ENCODE measurements at regions not wholly inside any gene's neighbourhood (a gene's known extent, or its start where the extent isn't known, plus 50 kb on each side); places are given as distances from the start of the nearest gene placed in this dataset.
"Not testable (repeated sequence)": the region's sequence is repeated elsewhere in the genome, so short reads cannot be mapped to it uniquely, and the experiment has no call there.

- Mint-ChIP-seq H3K9me3 (ENCODE audit: low read depth, unreplicated experiment) (peaks cover 5% of the 10 kb centered on the region), H3K27me3 (ENCODE audit: unreplicated experiment) (no peaks in the 10 kb centered on the region), H3K4me1 (ENCODE audit: low read depth, unreplicated experiment) (no peaks in the 10 kb centered on the region), H3K36me3 (ENCODE audit: insufficient read depth, unreplicated experiment) (no peaks in the 10 kb centered on the region), H3K27ac (ENCODE audit: unreplicated experiment) (no peak overlapping the region), H3K4me3 (ENCODE audit: low read depth, unreplicated experiment) (no peak overlapping the region)
- CTCF ChIA-PET = no interaction called here
- no TSS peak for BruUV-seq (replicated peaks)
- intact Hi-C loops (cut with micrococcal nuclease; ENCODE audit: unreplicated experiment) = no loop called here
- no peak for DNase-seq
- TF ChIP-seq CTCF (IDR thresholded peaks at IDR 0.05; ENCODE audit: unreplicated experiment) = no peak
Observed at GRCh38 chrX:848386-848785, 217.8 kb downstream of the SHOX start.

GRCh38 chrX:843306-843705 lies 212.7 kb downstream of the SHOX start:
- H3K4me1 Mint-ChIP-seq (ENCODE audit: low read depth, unreplicated experiment) = no peaks in the 10 kb centered on the region
- intact Hi-C loops (cut with micrococcal nuclease; ENCODE audit: unreplicated experiment) = no loop called here

GRCh38 chrX:840556-840955 lies 210.0 kb downstream of the SHOX start:
- H3K27ac Mint-ChIP-seq (ENCODE audit: unreplicated experiment) = no peak overlapping the region
- H3K9me3 Mint-ChIP-seq (ENCODE audit: low read depth, unreplicated experiment) = peaks cover 3% of the 10 kb centered on the region
- H3K27me3 Mint-ChIP-seq (ENCODE audit: unreplicated experiment) = no peaks in the 10 kb centered on the region
- H3K36me3 Mint-ChIP-seq (ENCODE audit: insufficient read depth, unreplicated experiment) = no peaks in the 10 kb centered on the region
- no peak for DNase-seq
- no peaks in the 10 kb centered on the region for H3K4me1 Mint-ChIP-seq (ENCODE audit: low read depth, unreplicated experiment)
- no peak overlapping the region for H3K4me3 Mint-ChIP-seq (ENCODE audit: low read depth, unreplicated experiment)
- intact Hi-C loops (cut with micrococcal nuclease; ENCODE audit: unreplicated experiment) = no loop called here
- CTCF ChIA-PET = no interaction called here
- BruUV-seq (replicated peaks) = no TSS peak
- no peak for TF ChIP-seq CTCF (IDR thresholded peaks at IDR 0.05; ENCODE audit: unreplicated experiment)

More at GRCh38 chrX:843306-843705, 212.7 kb downstream of the SHOX start:
- Mint-ChIP-seq H3K4me3 (ENCODE audit: low read depth, unreplicated experiment) (no peak overlapping the region), H3K36me3 (ENCODE audit: insufficient read depth, unreplicated experiment) (no peaks in the 10 kb centered on the region), H3K9me3 (ENCODE audit: low read depth, unreplicated experiment) (peaks cover 3% of the 10 kb centered on the region), H3K27ac (ENCODE audit: unreplicated experiment) (no peak overlapping the region), H3K27me3 (ENCODE audit: unreplicated experiment) (no peaks in the 10 kb centered on the region)
- BruUV-seq (replicated peaks) = no TSS peak
- CTCF ChIA-PET = no interaction called here
- no peak for TF ChIP-seq CTCF (IDR thresholded peaks at IDR 0.05; ENCODE audit: unreplicated experiment)
- DNase-seq = no peak

GRCh38 chrX:838666-839065 lies 208.1 kb downstream of the SHOX start:
- DNase-seq; H3K9me3 Mint-ChIP-seq (ENCODE audit: low read depth, unreplicated experiment); H3K27ac Mint-ChIP-seq (ENCODE audit: unreplicated experiment); H3K4me1 Mint-ChIP-seq (ENCODE audit: low read depth, unreplicated experiment); H3K27me3 Mint-ChIP-seq (ENCODE audit: unreplicated experiment); intact Hi-C loops (cut with micrococcal nuclease; ENCODE audit: unreplicated experiment); BruUV-seq (replicated peaks); CTCF ChIA-PET; H3K36me3 Mint-ChIP-seq (ENCODE audit: insufficient read depth, unreplicated experiment); H3K4me3 Mint-ChIP-seq (ENCODE audit: low read depth, unreplicated experiment): not testable (repeated sequence)

GRCh38 chrX:835857-836256 lies 205.3 kb downstream of the SHOX start:
- DNase-seq; H3K9me3 Mint-ChIP-seq (ENCODE audit: low read depth, unreplicated experiment); CTCF ChIA-PET; H3K36me3 Mint-ChIP-seq (ENCODE audit: insufficient read depth, unreplicated experiment); intact Hi-C loops (cut with micrococcal nuclease; ENCODE audit: unreplicated experiment); H3K4me3 Mint-ChIP-seq (ENCODE audit: low read depth, unreplicated experiment); H3K27ac Mint-ChIP-seq (ENCODE audit: unreplicated experiment); BruUV-seq (replicated peaks); H3K4me1 Mint-ChIP-seq (ENCODE audit: low read depth, unreplicated experiment); H3K27me3 Mint-ChIP-seq (ENCODE audit: unreplicated experiment): not testable (repeated sequence)
